Neural cell (in vitro differentiated cells): ENCODE measurements at regions not wholly inside any gene's neighbourhood (a gene's known extent, or its start where the extent isn't known, plus 50 kb on each side); places are given as distances from the start of the nearest gene placed in this dataset.
"Not testable (repeated sequence)": the region's sequence is repeated elsewhere in the genome, so short reads cannot be mapped to it uniquely, and the experiment has no call there.

Experiments used
- H2AFZ ChIP-seq: fragments of 200-600, 300-800 bp; sonication (generic), shearing (Covaris generic); 2 replicates; pipeline ENCODE4 v1.6.0; 2014; ENCODE audit warnings: low read depth, mild to moderate bottlenecking, antibody characterized with exemption, low read length, moderate library complexity
- H3F3A ChIP-seq: fragments of 200-600 bp; shearing (Covaris generic); 2 replicates; pipeline ENCODE4 v1.6.1; 2016; ENCODE audit warnings: mild to moderate bottlenecking, moderate library complexity, mixed read lengths, antibody characterized with exemption, low read length; ENCODE audit not compliant: insufficient read depth, poor library complexity, severe bottlenecking
- H3K27ac ChIP-seq: fragments of 200-600, 300-800 bp; sonication (generic), shearing (Covaris generic); 2 replicates; pipeline ENCODE4 v1.5.1; 2014; ENCODE audit warnings: mild to moderate bottlenecking, low read length, moderate library complexity
- H3K27me3 ChIP-seq: fragments of 300-800, 200-600 bp; sonication (generic), shearing (Covaris generic); 2 replicates; pipeline ENCODE4 v1.6.0; 2014; ENCODE audit warnings: mild to moderate bottlenecking, low read depth, low read length, moderate library complexity; ENCODE audit not compliant: insufficient read depth
- H3K36me3 ChIP-seq: fragments of 300-800, 200-600 bp; sonication (generic), shearing (Covaris generic); 2 replicates; pipeline ENCODE4 v1.5.1; 2014; ENCODE audit warnings: mild to moderate bottlenecking, antibody characterized with exemption, low read length, moderate library complexity; ENCODE audit not compliant: insufficient read depth
- H3K4me2 ChIP-seq: fragments of 300-800, 200-600 bp; sonication (generic), shearing (Covaris generic); 2 replicates; pipeline ENCODE4 v1.6.0; 2014; ENCODE audit warnings: mild to moderate bottlenecking, low read length
- H3K4me3 ChIP-seq: fragments of 300-800, 200-600 bp; sonication (generic), shearing (Covaris generic); 2 replicates; pipeline ENCODE4 v1.5.1; 2014; ENCODE audit warnings: mild to moderate bottlenecking, low read length, moderate library complexity
- H3K79me2 ChIP-seq: fragments of 200-600 bp; shearing (Covaris generic); replicated peaks from 2 replicates; pipeline ENCODE4 v1.6.0; 2014; ENCODE audit warnings: mild to moderate bottlenecking, low read length, moderate library complexity; ENCODE audit not compliant: insufficient read depth
- H3K9ac ChIP-seq: fragments of 300-800, 200-600 bp; sonication (generic), shearing (Covaris generic); 2 replicates; pipeline ENCODE4 v1.6.1; 2016; ENCODE audit warnings: mild to moderate bottlenecking, low read length, mixed read lengths
- H3K9me2 ChIP-seq: fragments of 200-600 bp; shearing (Covaris generic); 2 replicates; pipeline ENCODE4 v1.6.1; 2016; ENCODE audit warnings: mild to moderate bottlenecking, low read length, mixed read lengths; ENCODE audit not compliant: insufficient read depth
- H3K9me3 ChIP-seq: fragments of 200-600, 300-800 bp; sonication (generic), shearing (Covaris generic); 2 replicates; pipeline ENCODE4 v1.6.1; 2016; ENCODE audit warnings: mild to moderate bottlenecking, mixed run types, low read length, moderate library complexity, mixed read lengths
- H4K20me1 ChIP-seq: fragments of 200-600 bp; shearing (Covaris generic); 2 replicates; pipeline ENCODE4 v1.6.1; 2016; ENCODE audit warnings: mild to moderate bottlenecking, mixed run types; ENCODE audit not compliant: insufficient read depth
- CTCF ChIP-seq: fragments of 450-650 bp; IDR thresholded peaks from 2 replicates; pipeline ENCODE4 v1.5.1; 2014; ENCODE audit warnings: antibody characterized with exemption, mild to moderate bottlenecking, moderate library complexity; ENCODE audit not compliant: poor library complexity, severe bottlenecking
- EP300 ChIP-seq: fragments of 450-650 bp; conservative IDR thresholded peaks from 2 replicates; pipeline ENCODE4 v1.6.1; 2014; ENCODE audit warnings: antibody characterized with exemption, mild to moderate bottlenecking, moderate library complexity; ENCODE audit not compliant: poor library complexity, severe bottlenecking
- EZH2 ChIP-seq: fragments of 200-600, 300-800 bp; shearing (Covaris generic), sonication (generic); IDR thresholded peaks from 2 replicates; pipeline ENCODE4 v1.6.1; 2014; ENCODE audit warnings: antibody characterized with exemption, low read length, borderline replicate concordance, mild to moderate bottlenecking; ENCODE audit not compliant: insufficient read depth, poor library complexity, severe bottlenecking
- MXI1 ChIP-seq: fragments of 450-650 bp; conservative IDR thresholded peaks from 2 replicates; pipeline ENCODE4 v1.6.1; 2014; ENCODE audit warnings: antibody characterized with exemption, mild to moderate bottlenecking; ENCODE audit not compliant: poor library complexity, severe bottlenecking
- POLR2AphosphoS5 ChIP-seq: IDR thresholded peaks from 2 replicates; pipeline ENCODE4 v1.6.1; 2012
- RAD21 ChIP-seq: fragments of 450-650 bp; conservative IDR thresholded peaks from 2 replicates; pipeline ENCODE4 v1.6.1; 2014; ENCODE audit warnings: antibody characterized with exemption, mild to moderate bottlenecking, moderate library complexity
- REST ChIP-seq: IDR thresholded peaks from 2 replicates; pipeline ENCODE4 v1.6.1; 2012; ENCODE audit warnings: borderline replicate concordance
- SMC3 ChIP-seq: fragments of 450-650 bp; conservative IDR thresholded peaks from 2 replicates; pipeline ENCODE4 v1.6.1; 2014; ENCODE audit warnings: antibody characterized with exemption, mild to moderate bottlenecking, moderate library complexity; ENCODE audit not compliant: poor library complexity
- TAF1 ChIP-seq: IDR thresholded peaks from 2 replicates; pipeline ENCODE4 v1.6.1; 2012; ENCODE audit warnings: low read depth

GRCh38 chr12:105477873-105478272, 147.4 kb downstream of the C12orf75 start:
- Histone ChIP-seq H3K79me2 (no peaks in the 10 kb centered on the region), H4K20me1 (no peaks in the 10 kb centered on the region), H3K4me2 (no peak overlapping the region), H3K9me3 (no peaks in the 10 kb centered on the region), H3K36me3 (no peaks in the 10 kb centered on the region), H2AFZ (no peak overlapping the region), H3K9ac (no peak overlapping the region), H3K4me3 (no peak overlapping the region), H3K9me2 (no peaks in the 10 kb centered on the region), H3F3A (no peaks in the 10 kb centered on the region), H3K27ac (no peak overlapping the region), H3K27me3 (no peaks in the 10 kb centered on the region)
- TF ChIP-seq REST (no peak), EP300 (no peak), POLR2AphosphoS5 (no peak), MXI1 (no peak), SMC3 (no peak), CTCF (no peak), RAD21 (no peak), EZH2 (no peak), TAF1 (no peak)

GRCh38 chr12:105478788-105479187, 148.3 kb downstream of the C12orf75 start:
- H4K20me1 ChIP-seq, H2AFZ ChIP-seq, H3K9me3 ChIP-seq, H3F3A ChIP-seq, H3K4me2 ChIP-seq, H3K27me3 ChIP-seq, H3K27ac ChIP-seq, H3K9me2 ChIP-seq, H3K36me3 ChIP-seq, H3K4me3 ChIP-seq, H3K79me2 ChIP-seq, H3K9ac ChIP-seq: not testable (repeated sequence)

DNA sequence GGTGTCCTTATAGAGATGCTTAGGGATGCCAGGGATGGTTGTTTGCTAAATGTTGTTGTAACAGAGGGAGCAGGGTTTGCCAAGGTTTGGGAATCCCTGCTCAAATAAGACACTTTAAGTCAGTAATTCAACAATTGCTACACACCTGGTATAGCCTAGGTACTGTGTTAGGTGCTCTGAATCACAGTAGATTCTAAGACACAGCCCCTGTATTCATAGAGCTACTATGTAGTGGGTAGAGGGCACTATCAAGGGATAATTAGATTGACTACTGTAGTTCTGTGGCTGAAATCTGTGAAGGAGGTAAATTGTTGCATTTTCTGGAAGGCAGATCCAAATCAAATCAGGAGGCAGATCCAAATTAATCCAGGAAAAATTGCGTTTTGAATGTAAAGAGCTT, 149.2 kb downstream of the C12orf75 start:
- Histone ChIP-seq H3F3A (no peaks in the 10 kb centered on the region), H3K79me2 (no peaks in the 10 kb centered on the region), H2AFZ (no peak overlapping the region), H3K9me3 (no peaks in the 10 kb centered on the region), H3K9ac (no peak overlapping the region), H3K4me2 (no peak overlapping the region), H3K36me3 (no peaks in the 10 kb centered on the region), H3K27ac (no peak overlapping the region), H3K27me3 (no peaks in the 10 kb centered on the region), H3K9me2 (no peaks in the 10 kb centered on the region), H3K4me3 (no peak overlapping the region), H4K20me1 (no peaks in the 10 kb centered on the region)
- TF ChIP-seq RAD21 = no peak
- TF ChIP-seq SMC3 = no peak
- TF ChIP-seq POLR2AphosphoS5 = no peak
- no peak for TF ChIP-seq REST
- TF ChIP-seq MXI1 = no peak
- no peak for TF ChIP-seq CTCF
- TF ChIP-seq TAF1 = no peak
- TF ChIP-seq EP300 = no peak
- TF ChIP-seq EZH2 = no peak
